ENCODE measurements at regions not wholly inside any gene's neighbourhood (a gene's known extent, or its start where the extent isn't known, plus 50 kb on each side); places are given as distances from the start of the nearest gene placed in this dataset.

- POLR2A ChIA-PET (ENCODE audit: partially characterized antibody) = no interaction called here
- CTCF ChIA-PET (ENCODE audit: partially characterized antibody) = interaction anchor here (0.6 to 1.5 kb wide), 2 partner anchors 11 to 42 kb away, joined by 3 read pairs; no protein-coding TSS in a partner anchor
- no peak for FAIRE-seq
These were observed 53.9 kb upstream of the KRTAP11-1 start for GRCh38 chr21:30935121-30935888.

More at GRCh38 chr21:30935121-30935888, 53.9 kb upstream of the KRTAP11-1 start:
- Histone ChIP-seq H2BK20ac (ENCODE audit: low read length) (no peak overlapping the region), H3K23ac (ENCODE audit: insufficient read length) (no peak overlapping the region), H3K4me3 (ENCODE audit: extremely low read depth in 1 of 4, insufficient read depth in 2 of 4, low read depth in 3 of 4, low read length in 4 of 4) (no peak overlapping the region), H3K9ac (replicated peaks in 1 of 4; ENCODE audit: extremely low read depth in 1 of 4, low read depth in 3 of 4, low read length in 3 of 4) (no peak overlapping the region), H2AK5ac (ENCODE audit: low read depth, low read length) (no peak overlapping the region), H2BK15ac (ENCODE audit: low read length) (no peak overlapping the region), H4K91ac (replicated peaks; ENCODE audit: insufficient read length, low read length) (no peak overlapping the region), H4K20me1 (replicated peaks in 1 of 2; ENCODE audit: control insufficient read depth in 1 of 2, insufficient read depth in 2 of 2, low read length in 2 of 2) (no peaks in the 10 kb centered on the region), H3K4me1 (replicated peaks in 1 of 4; ENCODE audit: control insufficient read depth in 3 of 4, insufficient read depth in 4 of 4, low read length in 3 of 4) (no peaks in the 10 kb centered on the region), H2BK5ac (ENCODE audit: low read depth, low read length) (no peak overlapping the region), H2BK12ac (ENCODE audit: low read depth, low read length) (no peak overlapping the region), H4K8ac (ENCODE audit: extremely low read depth, insufficient read depth, low read length) (no peak overlapping the region; the same call in 1 of the 2 replicates), H3K9me3 (ENCODE audit: insufficient read depth in 2 of 2, low read depth in 1 of 2, low read length in 1 of 2) (no peaks in the 10 kb centered on the region; a peak in 1 of 4 replicates), H3K79me1 (ENCODE audit: low read depth, low read length) (no peaks in the 10 kb centered on the region), H3K23me2 (ENCODE audit: low read depth, low read length) (no peaks in the 10 kb centered on the region), H3K27me3 (replicated peaks in 1 of 4; ENCODE audit: control insufficient read depth in 3 of 4, extremely low read depth in 1 of 4, insufficient read depth in 3 of 4, low read length in 3 of 4) (no peaks in the 10 kb centered on the region), H3K14ac (ENCODE audit: insufficient read length) (no peak overlapping the region), H3K27ac (ENCODE audit: low read depth, low read length) (no peak overlapping the region), H4K5ac (ENCODE audit: insufficient read length, low read depth, low read length) (no peak overlapping the region), H2AFZ (ENCODE audit: low read length) (no peak overlapping the region), H3K36me3 (ENCODE audit: control insufficient read depth in 2 of 4, insufficient read depth in 4 of 4, low read length in 3 of 4) (no peaks in the 10 kb centered on the region), H3K56ac (replicated peaks; ENCODE audit: insufficient read length, low read depth, low read length) (no peak overlapping the region), H3K4me2 (ENCODE audit: insufficient read depth in 1 of 2, low read depth in 2 of 2, low read length in 2 of 2) (no peak overlapping the region), H2BK120ac (replicated peaks; ENCODE audit: low read depth, low read length) (no peak overlapping the region), H3K79me2 (ENCODE audit: control insufficient read depth in 1 of 2, insufficient read depth in 2 of 2, low read length in 2 of 2) (no peaks in the 10 kb centered on the region), H3K4ac (replicated peaks; ENCODE audit: insufficient read length, low read depth, low read length) (no peak overlapping the region), H3K18ac (ENCODE audit: extremely low read depth, low read length) (no peak overlapping the region)
- WGBS, 2 experiments (ENCODE audit: extremely low coverage in 1 of 2, insufficient coverage in 1 of 2, insufficient read length in 1 of 2, insufficient replicate concordance in 2 of 2, low coverage in 1 of 2, low lambda C conversion rate in 2 of 2, missing lambda C conversion rate in 1 of 2) = 93% methylated on average over 14 of the region's 15 CpGs; no CpG with 5 or more reads in 1 of the 2 experiments
- DNase-seq (ENCODE audit: low read depth in 1 of 2, low spot score in 2 of 2) = no peak
- TF ChIP-seq EZH2 (IDR thresholded peaks at IDR 0.05; ENCODE audit: low read depth, low read length, severe bottlenecking) = no peak
- TF ChIP-seq CBX5 (IDR thresholded peaks at IDR 0.05; ENCODE audit: low read depth, low read length) = no peak
- no peak for TF ChIP-seq SIN3A (conservative IDR thresholded peaks at IDR 0.05 in 1 of 2, IDR thresholded peaks at IDR 0.05 in 1 of 2; ENCODE audit: low read depth in 1 of 2, low read length in 2 of 2)
- TF ChIP-seq RAD21 (IDR thresholded peaks at IDR 0.05 in 1 of 2, conservative IDR thresholded peaks at IDR 0.05 in 1 of 2; ENCODE audit: low read depth in 2 of 2, low read length in 2 of 2) = no peak
- no peak for TF ChIP-seq CBX8 (IDR thresholded peaks at IDR 0.05; ENCODE audit: borderline replicate concordance, low read depth, low read length)
